Stimulated activated memory B cell treated with anti-CD40 and anti-IgM and Interleukin-4, amounts not matched to agents 10 μg/mL and 1 μg/mL and 100 μg/mL, for 72 hours (primary cell): ENCODE measurements at regions not wholly inside any gene's neighbourhood (a gene's known extent, or its start where the extent isn't known, plus 50 kb on each side); places are given as distances from the start of the nearest gene placed in this dataset.
"Not testable (repeated sequence)": the region's sequence is repeated elsewhere in the genome, so short reads cannot be mapped to it uniquely, and the experiment has no call there.

ENCODE experiments used
- ATAC-seq: fragments of 150-1000 bp; cut with Tn5 transposase; 2 replicates; pipeline ENCODE4 v1.10.0; 2021
- H3K27ac Mint-ChIP-seq: one replicate; pipeline ENCODE4 v1.8.0; 2022; ENCODE audit warnings: mild to moderate bottlenecking, mixed read lengths
- H3K27me3 Mint-ChIP-seq: one replicate; pipeline ENCODE4 v1.8.0; 2022; ENCODE audit warnings: mixed read lengths
- H3K36me3 Mint-ChIP-seq: one replicate; pipeline ENCODE4 v1.8.0; 2022; ENCODE audit warnings: mixed read lengths
- H3K4me1 Mint-ChIP-seq: one replicate; pipeline ENCODE4 v1.8.0; 2022; ENCODE audit warnings: mixed read lengths
- H3K4me3 Mint-ChIP-seq: one replicate; pipeline ENCODE4 v1.8.0; 2022; ENCODE audit warnings: mild to moderate bottlenecking, moderate library complexity, mixed read lengths
- H3K9me3 Mint-ChIP-seq: one replicate; pipeline ENCODE4 v1.8.0; 2022; ENCODE audit warnings: mixed read lengths

DNA sequence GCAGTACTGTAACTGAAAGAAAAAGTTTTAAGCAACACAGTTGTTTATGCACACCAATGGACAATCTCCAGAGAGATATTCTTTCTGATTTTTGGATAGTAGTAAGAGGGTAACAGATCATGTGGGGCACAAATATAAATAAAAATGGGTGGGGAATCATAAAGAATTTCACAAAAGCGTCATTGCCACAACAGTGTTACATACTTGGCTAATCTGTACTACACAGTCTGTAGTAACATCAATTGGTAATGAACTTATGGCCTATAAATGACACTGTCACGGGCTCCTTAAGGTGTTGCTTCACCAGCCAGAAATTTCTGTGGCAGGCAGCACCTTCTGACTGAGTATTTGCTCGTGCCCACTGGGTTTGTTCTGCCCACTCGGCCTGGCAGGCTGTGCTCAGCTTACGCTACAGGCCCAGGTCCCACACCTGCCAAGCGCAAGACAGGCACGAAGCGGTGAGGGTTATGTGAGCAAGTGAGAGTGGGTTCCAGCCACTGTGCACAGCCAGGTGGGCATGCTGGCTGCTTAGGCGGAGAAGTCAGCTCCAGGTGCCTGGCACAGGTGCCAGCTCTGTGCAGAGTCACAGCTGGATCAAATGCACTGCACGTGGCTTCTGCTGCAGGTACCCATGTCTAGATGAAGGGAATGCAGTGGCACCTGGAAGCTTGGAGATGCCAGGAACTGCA, 532.5 kb upstream of the SLC39A10 start:
- Mint-ChIP-seq H3K36me3 (no peaks in the 10 kb centered on the region), H3K9me3 (no peaks in the 10 kb centered on the region), H3K27me3 (no peaks in the 10 kb centered on the region), H3K4me1 (no peaks in the 10 kb centered on the region), H3K4me3 (no peak overlapping the region), H3K27ac (no peak overlapping the region)
- peak; percentile 54 for ATAC-seq

- no peak overlapping the region for H3K27ac Mint-ChIP-seq
Measured at GRCh38 chr2:195122653-195123052, 534.4 kb upstream of the SLC39A10 start.

GRCh38 chr2:195121341-195121740, 535.7 kb upstream of the SLC39A10 start:
- Mint-ChIP-seq H3K27ac (no peak overlapping the region), H3K9me3 (no peaks in the 10 kb centered on the region), H3K27me3 (no peaks in the 10 kb centered on the region), H3K4me3 (no peak overlapping the region), H3K4me1 (no peaks in the 10 kb centered on the region), H3K36me3 (no peaks in the 10 kb centered on the region)
- ATAC-seq = no peak

More at GRCh38 chr2:195122653-195123052, 534.4 kb upstream of the SLC39A10 start:
- no peaks in the 10 kb centered on the region for H3K27me3 Mint-ChIP-seq
- no peaks in the 10 kb centered on the region for H3K9me3 Mint-ChIP-seq
- no peaks in the 10 kb centered on the region for H3K4me1 Mint-ChIP-seq
- H3K36me3 Mint-ChIP-seq = no peaks in the 10 kb centered on the region
- no peak overlapping the region for H3K4me3 Mint-ChIP-seq
- no peak for ATAC-seq

GRCh38 chr2:195119231-195119630, 537.8 kb upstream of the SLC39A10 start:
- Mint-ChIP-seq H3K27me3 (no peaks in the 10 kb centered on the region), H3K9me3 (peaks cover 3% of the 10 kb centered on the region), H3K4me1 (no peaks in the 10 kb centered on the region), H3K4me3 (no peak overlapping the region), H3K27ac (no peak overlapping the region), H3K36me3 (no peaks in the 10 kb centered on the region)
- no peak for ATAC-seq

DNA sequence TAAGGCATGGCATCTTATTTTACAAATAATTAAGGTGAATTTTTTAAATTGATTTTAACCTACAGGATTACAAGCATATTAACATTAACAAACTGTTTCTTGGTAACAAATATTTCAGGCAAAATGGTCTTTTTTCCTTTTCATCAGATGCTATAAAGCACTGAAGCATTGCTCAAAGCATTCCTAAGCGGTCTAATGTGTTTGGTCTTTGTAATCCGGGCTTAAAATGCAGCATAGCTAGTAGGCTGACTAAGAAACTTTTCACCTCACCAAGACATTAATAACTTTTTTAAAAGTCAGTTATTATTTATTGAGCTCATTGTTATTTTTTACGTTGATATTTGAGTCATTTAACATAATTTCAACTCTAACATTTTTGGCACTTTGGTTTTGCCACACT, 538.8 kb upstream of the SLC39A10 start:
- H3K4me1 Mint-ChIP-seq = no peaks in the 10 kb centered on the region
- no peak overlapping the region for H3K4me3 Mint-ChIP-seq
- no peaks in the 10 kb centered on the region for H3K27me3 Mint-ChIP-seq
- peaks cover 8% of the 10 kb centered on the region for H3K9me3 Mint-ChIP-seq
- no peaks in the 10 kb centered on the region for H3K36me3 Mint-ChIP-seq
- no peak for ATAC-seq
- H3K27ac Mint-ChIP-seq = no peak overlapping the region

- H3K27me3 Mint-ChIP-seq = no peaks in the 10 kb centered on the region
- no peak overlapping the region for H3K27ac Mint-ChIP-seq
- no peak overlapping the region for H3K4me3 Mint-ChIP-seq
- H3K36me3 Mint-ChIP-seq = no peaks in the 10 kb centered on the region
- no peak for ATAC-seq
- H3K4me1 Mint-ChIP-seq = no peaks in the 10 kb centered on the region
- H3K9me3 Mint-ChIP-seq = peaks cover 8% of the 10 kb centered on the region
Measured at GRCh38 chr2:195117011-195117410, 540.0 kb upstream of the SLC39A10 start.

- Mint-ChIP-seq H3K27ac (no peak overlapping the region), H3K4me3 (no peak overlapping the region), H3K36me3 (no peaks in the 10 kb centered on the region), H3K9me3 (peaks cover 8% of the 10 kb centered on the region), H3K4me1 (no peaks in the 10 kb centered on the region), H3K27me3 (no peaks in the 10 kb centered on the region)
- ATAC-seq = no peak
Measured at GRCh38 chr2:195115738-195116137, 541.3 kb upstream of the SLC39A10 start.

DNA sequence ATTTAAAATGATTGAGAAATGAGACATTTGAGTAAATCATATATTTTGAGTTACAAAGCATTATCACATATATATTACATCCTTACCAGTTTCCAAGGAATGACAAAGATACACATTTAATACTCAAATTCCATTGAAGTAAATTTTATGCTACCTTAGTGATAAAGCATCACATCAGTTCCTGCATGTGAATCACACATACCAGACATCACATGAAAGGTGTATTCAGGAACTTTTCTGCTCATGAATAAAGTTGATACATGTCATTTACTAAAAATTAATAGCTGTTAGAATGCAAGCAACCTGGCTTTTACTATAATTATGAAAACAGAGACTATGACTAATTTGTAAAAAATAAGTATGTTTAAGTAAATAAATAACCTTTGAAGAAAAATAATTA, 548.8 kb upstream of the SLC39A10 start:
- Mint-ChIP-seq H3K27me3 (no peaks in the 10 kb centered on the region), H3K4me3 (no peak overlapping the region), H3K9me3 (no peaks in the 10 kb centered on the region), H3K36me3 (no peaks in the 10 kb centered on the region), H3K4me1 (no peaks in the 10 kb centered on the region), H3K27ac (no peak overlapping the region)
- ATAC-seq = no peak

DNA sequence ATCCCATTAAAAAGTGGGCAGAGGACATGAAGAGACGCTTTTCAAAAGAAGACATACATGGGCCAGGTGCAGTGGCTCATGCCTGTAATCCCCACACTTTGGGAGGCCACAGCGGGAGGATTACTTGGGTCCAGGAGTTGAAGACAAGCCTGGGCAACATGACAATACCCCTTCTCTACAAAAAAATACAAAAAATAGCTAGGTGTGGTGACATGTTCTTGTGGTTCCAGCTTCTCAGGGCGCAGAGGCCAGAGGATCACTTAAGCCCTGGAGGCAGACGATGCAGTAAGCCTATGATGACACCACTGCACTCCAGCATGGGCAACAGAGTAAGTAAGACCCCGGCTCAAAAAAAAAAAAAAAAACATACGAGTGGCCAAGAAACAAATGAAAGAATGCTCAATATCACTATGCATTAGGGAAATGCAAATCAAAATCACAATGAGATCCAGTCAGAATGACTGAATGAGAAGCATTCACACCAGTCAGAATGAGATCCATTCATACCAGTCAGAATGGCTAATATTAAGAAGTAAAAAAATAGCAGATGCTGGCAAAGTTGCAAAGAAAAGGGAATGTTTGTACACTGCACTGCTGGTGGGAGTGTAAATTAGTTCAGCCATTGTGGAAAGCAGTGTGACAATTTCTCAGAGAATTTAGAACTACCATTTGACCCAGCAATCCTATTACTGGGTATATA, 550.2 kb upstream of the SLC39A10 start:
- no peaks in the 10 kb centered on the region for H3K9me3 Mint-ChIP-seq
- no peaks in the 10 kb centered on the region for H3K36me3 Mint-ChIP-seq
- no peaks in the 10 kb centered on the region for H3K27me3 Mint-ChIP-seq
- no peak for ATAC-seq
- no peak overlapping the region for H3K27ac Mint-ChIP-seq
- no peak overlapping the region for H3K4me3 Mint-ChIP-seq
- no peaks in the 10 kb centered on the region for H3K4me1 Mint-ChIP-seq

- Mint-ChIP-seq H3K36me3 (no peaks in the 10 kb centered on the region), H3K4me3 (no peak overlapping the region), H3K9me3 (no peaks in the 10 kb centered on the region), H3K4me1 (no peaks in the 10 kb centered on the region), H3K27ac (no peak overlapping the region), H3K27me3 (no peaks in the 10 kb centered on the region)
- no peak for ATAC-seq
Measured at GRCh38 chr2:195105581-195105980, 551.4 kb upstream of the SLC39A10 start.

- Mint-ChIP-seq H3K4me1 (no peaks in the 10 kb centered on the region), H3K9me3 (no peaks in the 10 kb centered on the region), H3K36me3 (no peaks in the 10 kb centered on the region), H3K27ac (no peak overlapping the region), H3K27me3 (no peaks in the 10 kb centered on the region), H3K4me3 (no peak overlapping the region)
- ATAC-seq = peak; percentile 39
Measured at GRCh38 chr2:195094330-195094729, 562.7 kb upstream of the SLC39A10 start.

DNA sequence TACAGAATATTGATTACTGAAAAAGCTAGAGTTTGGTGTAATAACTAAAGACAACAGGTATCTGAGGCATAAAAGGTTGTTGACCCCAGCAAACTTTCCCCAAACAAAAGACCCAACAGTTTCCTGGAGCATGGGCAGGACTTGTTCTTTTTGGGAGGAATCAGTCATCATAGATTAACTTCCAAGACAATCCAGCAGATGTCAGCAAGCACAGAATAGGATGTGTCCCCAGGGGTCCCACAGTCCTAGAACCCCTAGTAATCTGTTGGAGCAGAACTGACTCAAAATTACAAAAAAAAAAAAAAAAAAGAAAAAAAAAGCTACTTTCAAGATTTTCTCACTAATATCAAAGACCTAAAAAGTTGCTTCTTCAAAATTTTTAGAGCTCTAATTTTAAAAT, 564.7 kb upstream of the SLC39A10 start:
- Mint-ChIP-seq H3K4me3 (no peak overlapping the region), H3K27ac (no peak overlapping the region), H3K4me1 (no peaks in the 10 kb centered on the region), H3K27me3 (no peaks in the 10 kb centered on the region), H3K9me3 (no peaks in the 10 kb centered on the region), H3K36me3 (no peaks in the 10 kb centered on the region)
- ATAC-seq = no peak

GRCh38 chr2:195072806-195073205, 584.2 kb upstream of the SLC39A10 start:
- not testable (repeated sequence) for H3K27ac Mint-ChIP-seq, H3K4me1 Mint-ChIP-seq, H3K9me3 Mint-ChIP-seq, ATAC-seq, H3K4me3 Mint-ChIP-seq, H3K36me3 Mint-ChIP-seq
- H3K27me3 Mint-ChIP-seq = peaks cover 26% of the 10 kb centered on the region

- H3K4me1 Mint-ChIP-seq = no peaks in the 10 kb centered on the region
- H3K27me3 Mint-ChIP-seq = no peaks in the 10 kb centered on the region
- no peaks in the 10 kb centered on the region for H3K9me3 Mint-ChIP-seq
- no peak overlapping the region for H3K27ac Mint-ChIP-seq
- no peaks in the 10 kb centered on the region for H3K36me3 Mint-ChIP-seq
- H3K4me3 Mint-ChIP-seq = no peak overlapping the region
- no peak for ATAC-seq
Measured at GRCh38 chr2:195057001-195057400, 600.0 kb upstream of the SLC39A10 start.

- Mint-ChIP-seq H3K4me1 (no peaks in the 10 kb centered on the region), H3K27me3 (no peaks in the 10 kb centered on the region), H3K36me3 (no peaks in the 10 kb centered on the region), H3K9me3 (no peaks in the 10 kb centered on the region), H3K27ac (no peak overlapping the region), H3K4me3 (no peak overlapping the region)
- ATAC-seq = no peak
Measured at GRCh38 chr2:195055996-195056395, 601.0 kb upstream of the SLC39A10 start.

DNA sequence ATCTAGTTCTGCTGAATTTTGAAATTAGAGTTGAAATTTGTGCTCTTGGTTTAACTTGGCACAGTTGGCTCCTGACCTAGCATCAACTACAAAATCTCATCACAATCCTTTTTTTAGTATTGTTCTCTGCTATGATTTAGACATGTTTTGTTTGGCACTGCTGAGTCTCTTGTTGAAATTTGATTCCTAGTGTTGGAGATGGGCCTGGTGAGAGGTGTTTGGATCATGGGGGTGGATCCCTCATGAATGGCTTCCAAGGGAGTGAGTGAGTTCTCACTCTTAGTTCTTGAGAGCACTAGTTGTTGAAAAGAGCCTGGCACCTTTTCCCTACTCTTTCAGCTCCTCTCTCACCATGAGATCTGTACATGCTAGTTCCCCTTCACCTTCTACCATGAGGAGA, 605.6 kb upstream of the SLC39A10 start:
- ATAC-seq = no peak
- Mint-ChIP-seq H3K36me3 (no peaks in the 10 kb centered on the region), H3K27ac (no peak overlapping the region), H3K4me3 (no peak overlapping the region), H3K27me3 (no peaks in the 10 kb centered on the region), H3K4me1 (no peaks in the 10 kb centered on the region), H3K9me3 (no peaks in the 10 kb centered on the region)
